ENCODE measurements at regions not wholly inside any gene's neighbourhood (a gene's known extent, or its start where the extent isn't known, plus 50 kb on each side); places are given as distances from the start of the nearest gene placed in this dataset.

GRCh38 chr5:67502951-67503350 lies 306.4 kb upstream of the CD180 start:
- TF ChIP-seq CTCF (IDR thresholded peaks at IDR 0.05) (no peak), EZH2phosphoT487 (IDR thresholded peaks at IDR 0.05) (no peak)

Data from neural progenitor cell (in vitro differentiated cells).